Activated CD4-positive, CD25-positive, alpha-beta regulatory T cell (primary cell): ENCODE measurements at regions not wholly inside any gene's neighbourhood (a gene's known extent, or its start where the extent isn't known, plus 50 kb on each side); places are given as distances from the start of the nearest gene placed in this dataset.

ENCODE experiments used
- DNase-seq, 4 experiments: peaks; one replicate each; lab custom pipeline; 2025; lab: John Stamatoyannopoulos, UW

DNA sequence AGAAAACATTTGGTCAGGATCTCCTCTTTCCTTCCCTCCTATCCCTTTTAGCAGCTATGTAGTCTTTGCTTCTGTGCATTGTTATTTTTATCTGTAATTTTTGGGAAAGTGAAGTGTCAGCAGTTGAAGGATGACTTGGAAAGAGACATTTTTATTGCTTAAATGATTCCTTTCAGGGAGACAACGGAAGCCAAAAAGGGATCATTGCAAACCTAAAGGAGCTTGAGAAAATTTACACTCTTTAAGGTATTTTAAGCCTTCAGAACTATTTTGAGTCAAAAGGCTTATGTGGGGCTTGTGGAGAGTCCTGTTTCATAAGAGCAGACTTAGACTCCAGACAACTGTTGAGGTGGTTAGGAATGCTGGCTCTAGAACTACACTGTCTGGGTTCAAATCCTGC is 281.6 kb downstream of the KIF4B start:
- DNase-seq: no peak

DNA sequence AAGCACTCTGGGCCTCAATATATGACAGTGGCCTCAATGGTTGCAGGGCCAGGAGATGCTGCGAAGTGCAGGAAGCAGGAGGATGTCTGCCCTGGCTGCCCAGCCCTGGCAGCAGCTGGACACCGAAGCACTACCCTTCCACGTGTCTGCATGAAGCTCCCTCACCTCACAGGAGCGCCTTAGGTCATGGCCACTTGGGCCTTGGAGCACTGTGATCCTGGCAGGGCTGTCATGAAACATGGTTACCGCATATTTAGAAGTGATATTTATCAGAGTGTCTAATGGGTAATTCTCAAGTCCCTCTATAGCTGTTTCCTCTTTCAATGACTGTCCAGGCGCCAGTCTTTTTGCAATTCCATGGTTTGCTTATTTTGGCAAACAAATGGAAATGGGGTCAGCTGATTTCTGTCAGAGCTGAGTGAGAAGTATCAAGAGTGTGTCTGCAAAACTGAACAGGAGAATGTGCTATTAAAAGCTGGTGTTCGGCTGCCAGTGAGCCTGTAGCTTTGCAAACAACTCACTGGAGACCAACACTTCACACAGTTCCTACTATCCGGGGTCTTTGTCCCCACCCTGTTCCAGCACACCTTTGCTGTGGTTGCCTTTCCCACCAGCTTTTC is 285.9 kb downstream of the KIF4B start:
- DNase-seq: no peak

DNA sequence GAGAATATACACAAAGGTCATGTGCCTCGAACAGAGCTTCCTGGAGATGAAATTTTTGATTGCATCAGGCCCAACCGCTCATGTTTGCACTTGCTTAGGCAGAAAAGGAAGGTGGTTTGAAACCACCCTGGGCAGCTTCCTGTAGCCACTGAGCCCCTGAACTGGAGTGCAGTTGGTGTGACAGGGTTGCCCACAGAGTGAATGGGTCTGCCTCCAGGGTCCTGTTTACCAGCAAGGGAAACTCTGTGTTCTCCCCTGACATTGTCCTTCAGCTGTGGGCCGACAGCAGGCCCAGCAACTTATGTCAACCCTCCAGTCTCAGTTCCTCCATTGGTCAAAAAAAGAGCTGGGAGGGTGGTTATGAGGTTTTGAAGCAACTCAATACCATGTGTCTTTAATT is 289.6 kb downstream of the KIF4B start:
- no peak for DNase-seq

DNA sequence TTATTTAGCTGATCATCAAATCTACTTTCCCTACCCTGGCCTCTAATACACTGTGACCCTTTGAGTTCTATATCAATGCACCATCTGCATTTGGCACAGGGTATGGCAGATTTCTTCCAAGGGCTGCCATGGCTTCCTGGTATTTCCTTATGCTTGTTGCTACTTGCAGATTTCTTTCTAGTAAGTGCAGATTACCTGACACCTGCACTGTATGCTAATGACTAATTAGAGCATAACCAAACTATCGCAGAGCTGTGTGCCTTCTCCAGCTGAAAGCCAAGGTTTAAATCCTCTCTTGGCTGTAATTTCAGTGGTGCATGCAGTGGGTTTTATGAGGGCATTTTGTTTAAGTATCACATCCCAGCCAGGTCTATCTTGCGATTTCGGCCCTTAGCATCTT is 293.7 kb downstream of the KIF4B start:
- DNase-seq: no peak

DNA sequence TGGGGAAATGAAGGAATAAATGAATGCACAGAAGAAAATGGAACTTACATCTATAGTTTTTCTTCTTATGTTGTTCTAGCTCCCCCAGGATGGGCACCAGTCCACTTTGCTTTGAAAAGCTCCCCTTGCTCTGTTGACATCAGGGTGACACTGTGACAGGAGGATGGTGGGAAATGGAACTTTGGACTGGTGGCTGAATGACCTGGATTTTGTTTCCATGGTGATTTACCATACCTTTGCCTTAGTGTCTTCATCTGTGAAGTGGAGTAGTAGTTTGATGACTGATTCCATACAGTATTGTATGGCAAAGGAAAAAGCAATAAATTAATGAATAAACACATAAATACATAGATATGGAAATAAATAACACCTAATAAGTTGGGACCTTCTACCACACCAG is 294.7 kb downstream of the KIF4B start:
- DNase-seq: no peak

DNA sequence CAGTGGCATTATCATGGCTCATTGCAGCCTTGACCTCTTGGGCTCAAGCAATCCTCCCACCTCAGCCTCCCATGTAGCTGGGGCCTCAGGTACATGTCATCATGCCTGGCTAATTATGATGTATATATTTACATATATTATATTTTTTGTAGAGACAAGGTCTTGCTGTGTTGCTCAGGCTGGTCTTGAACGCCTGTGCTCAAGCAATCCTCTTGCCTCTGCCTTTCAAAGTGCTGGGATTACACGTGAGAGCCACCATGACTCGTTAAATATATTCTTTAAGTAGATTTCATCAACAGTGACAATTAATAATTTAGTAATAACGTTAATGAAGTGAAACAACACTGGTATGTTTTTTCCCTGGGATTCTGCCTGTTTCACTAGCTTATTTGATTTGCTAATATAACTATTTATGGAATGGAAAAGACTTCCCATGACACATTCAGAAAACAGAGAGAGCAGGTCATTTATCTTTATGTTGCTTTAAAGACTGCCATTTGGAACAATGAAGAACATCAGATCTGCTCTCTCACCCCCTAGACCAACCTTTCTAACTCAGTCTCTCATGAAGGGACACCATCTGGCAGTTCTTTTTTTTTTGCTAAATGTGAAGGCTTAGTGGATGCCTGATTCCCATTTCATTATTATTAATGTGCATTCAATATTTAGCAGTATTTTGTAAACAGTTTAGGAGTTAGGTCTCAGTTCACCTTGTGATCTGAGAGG is 295.6 kb downstream of the KIF4B start:
- DNase-seq: no peak

DNA sequence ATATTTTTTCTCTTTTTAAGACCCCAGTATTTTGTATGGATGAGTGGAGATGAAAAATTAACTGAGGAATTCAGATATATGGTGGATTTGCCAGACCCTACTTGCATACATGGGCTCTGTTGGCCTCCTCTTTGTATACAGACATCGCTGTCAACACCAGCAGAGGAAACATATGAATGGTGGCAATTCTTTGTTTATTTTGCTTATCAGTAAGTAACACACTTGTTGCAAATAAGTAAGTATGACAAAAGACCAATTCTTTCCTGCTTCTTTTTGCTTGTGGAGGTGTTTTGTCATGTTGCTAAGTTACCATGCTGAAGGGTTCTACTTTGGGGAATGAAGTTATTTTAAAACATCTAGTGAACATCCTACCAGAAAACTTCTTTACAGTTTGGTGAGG is 298.2 kb downstream of the KIF4B start:
- DNase-seq: no peak

DNA sequence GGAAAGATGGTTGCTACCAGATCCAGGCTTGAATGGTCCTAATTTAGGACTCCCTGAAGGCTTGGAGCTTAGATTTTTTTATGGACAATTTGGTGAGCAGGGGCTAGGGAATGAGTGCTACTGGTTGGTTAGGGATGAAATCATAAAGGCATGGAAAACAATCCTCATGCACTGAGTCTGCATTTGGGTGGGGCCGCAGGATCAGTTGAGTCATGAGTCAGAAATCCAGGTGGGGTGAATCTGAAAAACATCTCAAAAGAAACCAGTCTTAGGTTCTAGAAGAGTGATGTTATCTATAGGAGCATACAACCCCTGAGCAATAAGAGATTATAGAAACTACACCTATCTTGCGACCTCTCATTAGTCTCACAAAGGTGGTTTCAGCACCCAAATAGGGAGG is 300.0 kb downstream of the KIF4B start:
- no peak for DNase-seq

DNA sequence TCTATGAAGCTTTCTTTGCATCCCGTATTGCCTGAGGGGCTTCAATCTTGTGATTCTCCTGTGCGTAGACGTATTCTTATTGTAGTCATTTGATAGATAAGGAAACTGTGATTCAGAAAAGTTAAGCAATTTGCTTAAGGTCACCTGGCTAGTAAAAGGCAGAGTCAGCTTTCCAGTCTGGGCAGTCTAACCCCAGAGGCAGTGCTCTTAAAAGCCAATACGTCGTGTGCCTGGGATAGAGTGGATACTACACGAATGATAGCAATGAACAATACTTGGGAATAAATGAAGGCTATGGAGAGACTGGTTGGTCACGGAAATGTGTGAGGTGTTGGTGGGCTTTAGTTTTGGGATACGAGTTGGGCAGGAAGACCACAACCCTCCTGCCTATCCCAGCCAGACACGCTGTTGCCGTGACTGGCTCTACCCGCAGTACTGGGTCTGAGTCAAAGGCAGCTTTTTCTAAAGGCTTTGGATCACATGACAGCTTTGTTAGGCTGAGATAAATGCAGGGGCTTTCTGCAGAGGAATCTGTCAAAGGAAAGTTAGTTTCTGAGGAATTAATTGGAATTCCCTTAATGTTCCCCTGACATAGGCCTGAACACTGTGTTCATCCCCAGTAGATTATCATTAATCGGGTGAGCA is 302.6 kb downstream of the KIF4B start:
- DNase-seq: no peak

DNA sequence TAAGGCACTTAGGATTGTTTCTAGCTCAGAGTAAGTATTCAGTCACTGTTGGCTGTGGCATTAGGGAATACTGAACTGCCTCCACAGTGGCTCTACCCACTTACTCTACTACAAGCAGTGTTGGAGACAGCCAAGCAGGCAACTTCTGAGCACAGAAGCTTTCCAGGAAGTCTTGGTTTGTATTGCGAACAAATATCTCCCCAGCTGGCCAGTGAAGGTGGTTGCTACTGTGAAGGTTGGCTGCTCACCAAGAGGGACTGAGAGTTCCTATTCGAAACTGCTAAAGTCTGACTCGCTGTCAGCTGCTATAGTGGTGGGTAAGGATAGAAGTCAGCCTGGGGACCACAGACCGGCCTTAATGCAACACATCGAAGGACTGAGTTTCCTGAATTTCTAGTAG is 319.1 kb downstream of the KIF4B start:
- no peak for DNase-seq

DNA sequence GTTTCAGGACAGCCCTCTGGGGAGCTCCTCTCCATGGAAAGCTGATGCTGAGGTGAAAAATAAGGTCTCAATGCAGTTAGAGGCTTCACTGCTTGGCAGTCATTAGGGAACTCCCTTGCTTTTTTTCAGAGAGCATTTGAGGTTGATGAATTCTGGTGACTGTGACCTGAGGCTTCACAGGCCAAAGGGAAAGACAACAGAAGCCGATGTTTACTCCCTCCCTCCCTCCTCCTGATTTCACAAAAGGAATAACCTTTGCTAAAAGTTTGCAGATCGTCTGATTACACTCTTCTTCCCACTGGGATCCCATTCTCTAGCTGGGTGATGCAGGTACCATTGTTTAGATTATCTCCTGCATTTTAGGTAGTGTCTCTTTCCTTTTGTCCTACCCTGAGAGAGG is 329.4 kb downstream of the KIF4B start:
- no peak for DNase-seq

DNA sequence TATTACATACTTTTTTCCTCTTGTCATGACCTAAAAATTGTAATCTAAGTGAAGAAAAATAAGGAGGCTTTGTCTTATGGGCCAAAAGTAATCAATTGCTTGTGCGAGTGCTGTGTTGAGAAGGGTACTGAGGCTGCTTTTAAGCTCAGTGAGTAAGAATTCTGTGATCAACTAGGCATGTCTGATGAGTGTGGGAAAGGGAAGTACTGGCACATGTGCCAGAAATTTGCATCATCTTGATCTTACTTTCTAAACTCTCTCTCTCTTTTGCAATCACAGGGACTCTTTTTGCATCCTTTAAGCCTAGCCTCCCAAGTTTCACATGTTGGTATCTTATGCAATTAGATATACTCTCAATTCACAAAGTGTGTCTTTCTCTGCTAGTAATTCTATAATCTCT is 329.9 kb downstream of the KIF4B start:
- DNase-seq: no peak

DNA sequence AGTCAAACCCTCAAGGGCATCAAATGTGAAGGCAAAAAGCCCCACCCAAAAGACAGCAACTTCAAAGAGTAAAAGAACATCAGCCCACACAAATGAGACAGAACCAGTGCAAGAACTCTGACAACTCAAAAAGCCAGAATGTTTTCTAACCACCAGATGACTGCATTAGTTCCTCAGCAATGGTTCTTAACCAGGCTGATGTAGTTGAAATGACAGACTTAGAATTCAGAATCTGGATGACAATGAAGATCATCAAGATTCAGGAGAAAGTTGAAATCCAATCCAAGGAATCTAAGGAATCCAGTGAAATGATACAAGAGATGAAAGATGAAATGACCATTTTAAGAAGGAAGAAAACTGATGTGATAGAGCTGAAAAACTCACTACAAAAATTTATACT is 339.7 kb downstream of the KIF4B start:
- no peak for DNase-seq

DNA sequence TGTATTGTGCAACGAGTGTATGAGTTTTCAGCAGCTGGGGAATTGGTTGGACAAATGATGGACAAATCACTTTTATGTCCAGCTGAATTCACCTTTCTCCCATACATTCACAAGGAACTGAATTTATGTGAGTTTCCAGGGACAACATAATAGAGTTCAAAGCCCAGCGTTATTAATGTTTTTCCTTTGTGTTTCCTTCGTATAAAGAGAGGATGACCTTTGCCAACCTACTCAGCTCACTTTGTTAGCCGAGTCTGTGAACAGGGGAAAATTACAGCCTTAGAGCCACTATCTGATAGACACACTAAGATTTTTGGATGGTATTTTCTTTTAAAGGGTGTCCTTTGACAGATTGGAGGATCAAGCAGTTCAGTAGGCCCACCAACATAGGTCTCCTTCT is 352.5 kb downstream of the KIF4B start:
- no peak for DNase-seq

DNA sequence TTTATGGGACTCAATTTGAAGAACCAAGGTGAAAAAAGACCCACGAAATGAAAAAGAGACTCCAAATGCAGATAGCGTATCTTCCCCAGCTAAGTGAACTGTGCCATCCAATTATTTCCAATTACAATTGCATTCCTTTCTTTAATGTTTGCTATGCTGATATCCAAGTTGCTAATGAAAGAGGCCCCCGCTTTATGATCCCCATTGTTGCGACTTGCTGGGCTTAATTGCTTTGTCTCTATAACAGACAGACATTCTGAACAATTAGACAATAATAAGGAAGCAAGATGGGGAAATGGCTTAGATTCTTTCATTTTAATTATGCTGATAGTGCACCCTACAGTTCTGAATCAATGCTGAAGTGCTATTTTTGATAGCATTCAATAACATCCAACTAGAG is 354.3 kb downstream of the KIF4B start:
- no peak for DNase-seq

DNA sequence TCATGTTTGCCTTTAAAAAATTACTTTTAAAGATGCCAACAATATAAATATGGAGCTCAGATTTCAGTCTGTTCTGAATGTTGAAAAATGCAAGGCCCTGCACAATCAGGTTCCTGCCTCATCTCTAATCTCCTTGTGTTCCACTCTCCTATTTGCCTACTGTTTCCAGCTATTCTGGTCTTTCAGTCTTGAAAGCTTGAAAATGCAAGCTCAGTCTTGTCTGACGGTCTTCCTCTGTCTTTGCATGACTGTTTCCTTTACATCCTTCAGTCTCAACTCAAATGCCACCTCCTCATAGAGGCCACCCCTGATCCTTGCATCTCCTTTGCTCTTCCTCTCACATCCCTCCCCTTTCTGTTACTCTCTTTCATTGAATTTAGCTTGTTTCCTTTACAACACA is 354.9 kb downstream of the KIF4B start:
- DNase-seq: no peak

DNA sequence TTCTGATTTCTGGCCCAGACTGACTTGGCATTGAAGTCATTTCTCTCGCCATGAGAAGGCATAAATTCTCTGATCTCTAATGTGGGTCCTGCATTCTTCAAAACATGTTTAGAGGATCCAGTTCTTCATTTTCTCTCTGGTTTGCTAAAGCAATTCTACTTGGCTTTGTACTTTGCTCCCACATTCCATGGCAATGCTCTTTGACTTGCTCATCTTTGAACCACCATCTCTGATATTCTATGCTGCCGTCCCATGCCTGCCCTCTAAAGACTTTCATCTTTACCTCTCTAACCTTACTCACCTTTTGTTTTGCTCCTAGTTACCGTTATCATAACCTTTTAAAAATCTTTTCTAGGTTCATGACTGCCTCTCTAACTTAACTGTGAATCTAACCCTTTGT is 366.9 kb downstream of the KIF4B start:
- DNase-seq: no peak

DNA sequence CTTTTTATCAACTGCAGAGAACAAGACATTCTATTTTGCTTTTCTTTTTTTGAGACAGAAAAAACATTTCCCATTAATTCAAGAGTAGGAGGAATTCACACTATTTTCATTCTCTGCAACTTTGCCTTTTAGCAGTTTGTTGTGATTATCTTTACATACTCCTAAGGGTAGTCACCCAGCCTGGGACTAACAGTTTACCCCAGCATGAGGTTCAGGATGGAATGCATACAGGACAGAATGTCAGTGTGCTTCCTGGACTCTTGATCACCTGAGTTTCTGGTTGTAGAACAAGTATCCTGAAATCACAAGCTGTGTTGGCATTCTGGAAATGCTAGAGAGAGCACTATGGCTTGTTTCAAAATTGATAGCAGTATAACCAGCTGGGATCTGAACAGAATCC is 368.1 kb downstream of the KIF4B start:
- DNase-seq: no peak

DNA sequence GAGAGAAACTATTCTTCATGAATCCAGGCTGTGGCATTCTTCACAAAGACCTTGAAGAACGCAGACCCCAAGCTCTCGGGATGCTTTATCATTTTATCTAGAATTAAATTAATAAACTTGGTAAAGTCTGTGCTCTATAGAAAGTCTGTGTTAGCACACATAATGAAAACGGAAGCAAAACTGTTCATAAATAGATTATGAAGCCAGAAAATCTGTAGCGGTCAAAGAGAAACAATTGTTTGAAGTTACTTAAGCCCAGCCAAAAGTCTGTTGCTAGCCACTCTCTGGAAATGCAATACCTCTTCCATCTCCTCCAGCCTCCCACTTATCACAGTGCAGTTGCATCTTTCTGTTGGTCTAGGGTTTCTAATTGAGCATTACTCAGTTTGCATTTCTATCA is 375.9 kb downstream of the KIF4B start:
- no peak for DNase-seq

DNA sequence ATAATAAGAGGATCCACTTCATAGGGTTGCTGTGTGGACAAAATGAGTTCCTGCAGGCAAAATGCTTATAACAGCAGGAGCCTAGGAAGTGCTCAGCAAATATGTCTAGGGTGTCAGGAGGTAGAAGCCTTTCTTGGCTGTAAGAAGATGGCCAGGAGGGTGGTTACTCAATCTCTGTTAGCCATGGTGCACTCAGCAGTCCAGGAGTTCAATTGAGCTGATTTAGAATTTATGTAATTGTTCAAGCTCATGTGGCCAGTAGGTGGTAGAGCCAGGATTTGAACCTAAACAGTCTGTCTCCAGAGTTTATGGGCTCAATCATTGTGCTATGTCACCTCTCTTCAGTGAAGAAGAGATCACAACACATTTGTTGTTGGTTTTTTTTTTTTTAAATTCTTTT is 381.2 kb downstream of the KIF4B start:
- no peak for DNase-seq

DNA sequence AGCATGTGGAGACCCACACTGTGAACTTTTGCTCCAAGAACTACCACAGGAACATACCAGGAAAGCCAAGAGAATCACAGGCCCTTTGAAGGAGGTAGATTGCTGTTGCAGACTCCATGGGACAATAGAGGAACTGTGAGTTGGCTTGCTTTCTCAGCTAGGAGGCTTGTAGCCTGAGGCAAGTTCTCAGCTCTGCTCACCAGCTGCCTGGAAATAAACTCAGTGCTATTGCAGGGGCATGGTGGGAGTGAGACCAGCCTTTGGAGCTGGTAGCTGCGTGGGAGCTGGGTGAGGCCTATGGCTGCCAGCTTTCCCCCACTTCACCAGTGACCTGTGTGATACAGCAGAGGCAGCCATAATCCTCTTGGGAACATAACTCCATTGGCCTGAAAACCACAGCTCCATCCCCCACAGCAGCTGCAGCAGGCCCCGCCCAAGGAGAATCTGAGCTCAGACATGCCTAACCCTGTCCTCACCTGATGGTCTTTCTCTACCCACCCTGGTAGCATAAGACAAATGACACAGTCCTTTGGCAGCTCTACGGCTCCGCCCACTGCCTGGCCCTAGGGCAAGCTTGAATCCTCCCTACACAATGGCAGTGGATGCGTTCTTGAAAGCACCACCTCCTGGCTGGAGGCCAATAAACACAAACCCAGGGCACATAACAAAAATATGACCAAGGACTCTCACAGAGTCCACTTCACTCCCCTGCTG is 389.5 kb downstream of the KIF4B start:
- DNase-seq: no peak

DNA sequence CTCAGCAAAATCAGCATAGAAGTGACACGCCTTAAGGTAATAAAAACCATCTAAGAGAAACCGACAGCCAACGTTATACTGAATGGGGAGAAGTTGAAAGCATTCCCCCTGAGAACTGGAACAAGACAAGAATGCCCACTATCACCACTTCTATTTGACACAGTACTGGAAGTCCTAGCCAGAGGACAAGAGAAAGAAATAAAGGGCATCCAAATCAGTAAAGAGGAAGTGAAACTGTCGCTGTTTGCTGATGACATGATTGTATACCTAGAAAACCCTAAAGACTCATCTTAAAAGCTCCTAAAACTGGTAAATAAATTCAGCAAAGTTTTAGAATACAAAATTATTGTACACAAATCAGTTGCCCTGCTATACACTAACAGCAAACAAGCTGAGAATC is 393.3 kb downstream of the KIF4B start:
- DNase-seq: no peak

DNA sequence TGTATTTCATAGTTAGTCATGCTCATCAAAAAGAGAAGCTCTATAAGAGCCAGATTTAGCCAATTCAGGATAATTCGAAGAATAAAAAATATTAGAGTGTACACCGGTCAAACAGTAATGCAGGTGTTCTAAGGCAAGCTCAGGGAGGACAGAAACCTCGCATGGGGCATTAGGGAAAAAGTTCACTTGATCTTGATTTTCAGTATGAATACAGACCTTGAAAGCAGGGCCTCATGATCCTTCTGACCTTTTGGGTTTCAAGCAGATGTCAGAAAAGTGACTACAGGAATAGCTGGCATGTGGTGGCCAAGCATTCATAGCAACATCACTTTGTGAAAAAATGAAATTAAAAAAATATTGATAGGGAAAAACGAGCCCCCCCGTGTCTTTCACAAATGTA is 394.9 kb downstream of the KIF4B start:
- DNase-seq: no peak
